Fibroblast of pulmonary artery (primary cell): ENCODE measurements at regions not wholly inside any gene's neighbourhood (a gene's known extent, or its start where the extent isn't known, plus 50 kb on each side); places are given as distances from the start of the nearest gene placed in this dataset.

Source experiments
- DNase-seq: peaks from one replicate; pipeline ENCODE4 v3.0.0-alpha.2; 2010; ENCODE audit warnings: low read depth
- H3K4me3 ChIP-seq: replicated peaks from 2 replicates; pipeline ENCODE4 v1.5.1; 2011; ENCODE audit warnings: low read depth, mild to moderate bottlenecking, control low read depth, low read length, moderate library complexity
- CTCF ChIP-seq: IDR thresholded peaks from 2 replicates; pipeline ENCODE4 v1.5.1; 2011; ENCODE audit warnings: mild to moderate bottlenecking, control low read depth, low read length, inconsistent platforms; ENCODE audit errors: missing control alignments

- no peak overlapping the region for H3K4me3 ChIP-seq
- peak; percentile 83 for TF ChIP-seq CTCF
- DNase-seq, result peak; percentile 66
These were observed 110.5 kb downstream of the ASCL4 start for GRCh38 chr12:107884769-107885694.

GRCh38 chr12:107888789-107889188 lies 114.3 kb downstream of the ASCL4 start:
- H3K4me3 ChIP-seq, result no peak overlapping the region
- no peak for DNase-seq
- no peak for TF ChIP-seq CTCF

DNA sequence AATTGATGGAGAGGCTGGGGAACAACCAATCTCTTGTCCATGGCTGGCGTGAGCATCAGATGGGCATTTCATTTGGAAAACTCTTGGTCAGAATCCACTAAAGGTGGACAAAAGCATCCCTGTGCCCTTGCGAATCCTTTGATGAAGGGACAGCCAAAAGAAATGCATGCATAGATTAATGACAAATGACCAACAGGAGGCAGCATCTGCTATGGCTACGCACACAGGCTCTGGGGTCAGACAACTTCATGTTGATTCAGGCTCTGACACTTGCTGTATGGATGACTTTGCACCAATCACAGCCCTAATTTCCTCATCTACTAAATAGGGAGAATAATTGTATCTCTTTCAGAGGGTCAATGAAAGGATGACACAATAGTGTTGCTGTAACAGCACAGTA lies 117.5 kb downstream of the ASCL4 start:
- H3K4me3 ChIP-seq, result no peak overlapping the region
- peak; percentile 20 for DNase-seq
- peak; percentile 28 for TF ChIP-seq CTCF

DNA sequence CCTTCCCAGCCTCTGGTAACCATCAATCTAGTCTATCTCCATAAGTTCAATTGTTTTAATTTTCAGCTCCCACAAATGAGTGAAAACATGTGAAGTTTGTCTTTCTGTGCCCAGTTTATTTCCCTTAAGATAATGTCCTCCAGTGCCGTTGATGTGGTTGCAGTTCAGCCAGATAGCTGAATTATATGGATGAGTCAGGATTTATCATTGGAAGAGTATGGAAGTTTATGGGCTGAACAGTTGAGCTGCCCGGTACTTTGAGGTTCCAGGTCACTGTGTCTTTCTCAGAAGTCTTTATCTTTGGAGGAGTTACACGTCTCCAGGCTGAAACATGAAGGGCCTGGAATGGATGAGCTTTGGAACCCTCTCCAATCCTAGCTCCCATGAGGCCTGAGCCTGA lies 120.1 kb downstream of the ASCL4 start:
- no peak for DNase-seq
- TF ChIP-seq CTCF, result no peak
- no peak overlapping the region for H3K4me3 ChIP-seq

GRCh38 chr12:107895966-107896365 lies 121.5 kb downstream of the ASCL4 start:
- no peak for TF ChIP-seq CTCF
- no peak overlapping the region for H3K4me3 ChIP-seq
- DNase-seq, result no peak

GRCh38 chr12:107900588-107900987 lies 126.1 kb downstream of the ASCL4 start:
- TF ChIP-seq CTCF, result no peak
- no peak overlapping the region for H3K4me3 ChIP-seq
- no peak for DNase-seq
